ENCODE measurements at regions not wholly inside any gene's neighbourhood (a gene's known extent, or its start where the extent isn't known, plus 50 kb on each side); places are given as distances from the start of the nearest gene placed in this dataset.

- no peak for TF ChIP-seq CTCF (IDR thresholded peaks at IDR 0.05; ENCODE audit: borderline replicate concordance, extremely low read depth, low read length, poor library complexity, severe bottlenecking)
- TF ChIP-seq EZH2 (IDR thresholded peaks at IDR 0.05; ENCODE audit: borderline replicate concordance, low read depth, low read length, severe bottlenecking), result no peak
Measured at GRCh38 chr7:118531566-118531965, 307.1 kb downstream of the ANKRD7 start.

Measured in DND-41 (cell line).